ENCODE measurements at regions not wholly inside any gene's neighbourhood (a gene's known extent, or its start where the extent isn't known, plus 50 kb on each side); places are given as distances from the start of the nearest gene placed in this dataset.

DNA sequence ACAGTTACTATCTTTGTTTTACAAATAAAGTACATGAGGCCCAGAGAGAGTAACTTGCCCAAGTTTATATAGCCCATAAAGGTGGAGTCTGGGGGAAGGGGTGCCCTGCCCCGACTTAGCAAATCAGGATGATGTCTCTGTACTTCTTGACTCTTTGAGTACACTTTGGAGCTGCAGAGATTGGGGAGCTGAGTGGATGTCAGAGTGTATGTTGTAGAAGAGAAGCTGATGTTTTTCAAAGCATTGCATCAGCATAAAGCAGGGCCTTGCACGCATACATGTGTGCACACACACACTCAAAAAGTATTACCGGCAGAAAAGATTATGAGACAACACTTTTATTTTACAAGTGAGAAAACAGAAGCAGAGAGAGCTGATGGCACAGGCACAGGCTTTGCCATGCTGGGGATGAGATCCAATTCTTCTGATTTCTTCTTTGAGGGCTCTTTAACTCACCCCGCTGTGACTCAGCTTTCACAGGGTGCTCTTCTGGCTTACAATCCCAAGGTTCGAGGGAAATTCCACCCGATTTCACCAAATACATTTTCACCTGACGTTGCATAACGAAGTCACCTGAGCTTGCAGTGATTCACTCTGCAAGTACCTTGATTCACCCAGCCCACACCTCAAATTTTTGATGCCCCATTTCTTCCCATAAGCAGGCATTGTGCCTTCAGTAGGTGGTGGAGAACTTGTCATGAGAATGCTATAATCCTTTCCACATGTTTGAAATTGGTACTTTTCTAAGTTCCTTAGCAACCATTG lies 292.8 kb upstream of the BOD1L1 start:
- TF ChIP-seq, protein P1, sequence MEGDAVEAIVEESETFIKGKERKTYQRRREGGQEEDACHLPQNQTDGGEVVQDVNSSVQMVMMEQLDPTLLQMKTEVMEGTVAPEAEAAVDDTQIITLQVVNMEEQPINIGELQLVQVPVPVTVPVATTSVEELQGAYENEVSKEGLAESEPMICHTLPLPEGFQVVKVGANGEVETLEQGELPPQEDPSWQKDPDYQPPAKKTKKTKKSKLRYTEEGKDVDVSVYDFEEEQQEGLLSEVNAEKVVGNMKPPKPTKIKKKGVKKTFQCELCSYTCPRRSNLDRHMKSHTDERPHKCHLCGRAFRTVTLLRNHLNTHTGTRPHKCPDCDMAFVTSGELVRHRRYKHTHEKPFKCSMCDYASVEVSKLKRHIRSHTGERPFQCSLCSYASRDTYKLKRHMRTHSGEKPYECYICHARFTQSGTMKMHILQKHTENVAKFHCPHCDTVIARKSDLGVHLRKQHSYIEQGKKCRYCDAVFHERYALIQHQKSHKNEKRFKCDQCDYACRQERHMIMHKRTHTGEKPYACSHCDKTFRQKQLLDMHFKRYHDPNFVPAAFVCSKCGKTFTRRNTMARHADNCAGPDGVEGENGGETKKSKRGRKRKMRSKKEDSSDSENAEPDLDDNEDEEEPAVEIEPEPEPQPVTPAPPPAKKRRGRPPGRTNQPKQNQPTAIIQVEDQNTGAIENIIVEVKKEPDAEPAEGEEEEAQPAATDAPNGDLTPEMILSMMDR (IDR thresholded peaks at IDR 0.05), result no peak
- no peak for TF ChIP-seq POLR2A (IDR thresholded peaks at IDR 0.05)
